SK-N-MC (cell line): ENCODE measurements at regions not wholly inside any gene's neighbourhood (a gene's known extent, or its start where the extent isn't known, plus 50 kb on each side); places are given as distances from the start of the nearest gene placed in this dataset.

Experiments used
- DNase-seq: peaks from one replicate; pipeline ENCODE4 v3.0.0-alpha.2; 2011; ENCODE audit warnings: low read depth, low spot score
- H3K27ac ChIP-seq: fragments of 200-600 bp; sonication (generic); 2 replicates; pipeline ENCODE4 v1.5.1; 2016; ENCODE audit warnings: mixed run types
- H3K36me3 ChIP-seq: fragments of 200-600 bp; sonication (generic); 2 replicates; pipeline ENCODE4 v1.6.1; 2017; ENCODE audit warnings: antibody characterized with exemption, low read length, mixed read lengths; ENCODE audit not compliant: insufficient read depth
- H3K4me3 ChIP-seq: fragments of 200-600 bp; sonication (generic); 2 replicates; pipeline ENCODE4 v1.5.1; 2016
- H3K9ac ChIP-seq: fragments of 200-600 bp; sonication (generic); 2 replicates; pipeline ENCODE4 v1.8.0; 2017; ENCODE audit warnings: mixed run types, mixed read lengths; ENCODE audit not compliant: insufficient read length
- H3K9me3 ChIP-seq: fragments of 200-600 bp; sonication (generic); 2 replicates; pipeline ENCODE4 v1.6.1; 2017; ENCODE audit warnings: low read depth, mild to moderate bottlenecking, antibody characterized with exemption, low read length, moderate library complexity, mixed read lengths
- EZH2 ChIP-seq: fragments of 200-600 bp; sonication (generic); IDR thresholded peaks from one replicate; pipeline ENCODE4 v1.6.1; 2017; ENCODE audit warnings: antibody characterized with exemption
- FOXP2 ChIP-seq: optimal IDR thresholded peaks from 2 replicates; pipeline ENCODE3; 2011; ENCODE audit warnings: mild to moderate bottlenecking, moderate library complexity; ENCODE audit not compliant: insufficient read depth; ENCODE audit errors: extremely low read length, control extremely low read depth
- POLR2AphosphoS5 ChIP-seq: IDR thresholded peaks from 2 replicates; pipeline ENCODE4 v1.6.1; 2012; ENCODE audit warnings: mild to moderate bottlenecking, low read depth, low read length, borderline replicate concordance

- no peak overlapping the region for H3K4me3 ChIP-seq
- TF ChIP-seq POLR2AphosphoS5 (no peak), EZH2 (no peak), FOXP2 (no peak)
- H3K9ac ChIP-seq: no peak overlapping the region
- H3K9me3 ChIP-seq: no peaks in the 10 kb centered on the region; the same call in 1 of the 2 replicates
- no peak overlapping the region for H3K27ac ChIP-seq
- H3K36me3 ChIP-seq: no peaks in the 10 kb centered on the region
- no peak for DNase-seq
Measured at GRCh38 chr5:89901346-89901745, 508.2 kb downstream of the CETN3 start.

DNA sequence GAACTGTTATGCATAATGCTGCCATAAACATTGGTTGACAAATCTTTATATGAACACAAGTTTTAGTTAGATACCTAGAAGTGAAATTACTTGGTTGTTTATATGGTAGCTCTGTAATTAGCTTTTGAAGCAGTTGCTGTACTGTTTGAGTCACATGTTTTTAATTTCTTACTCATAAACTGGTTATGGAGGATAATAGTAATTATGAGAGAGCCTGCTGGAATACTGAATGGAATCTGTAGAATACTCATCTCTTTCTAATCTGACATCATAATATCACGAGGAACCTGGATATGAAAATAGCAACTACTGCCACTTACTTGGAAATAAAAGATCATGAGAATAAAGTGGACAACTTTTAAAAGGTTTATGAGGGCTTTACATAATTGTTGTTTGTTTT, 509.2 kb downstream of the CETN3 start:
- H3K9ac ChIP-seq: no peak overlapping the region
- no peaks in the 10 kb centered on the region for H3K36me3 ChIP-seq
- no peak overlapping the region for H3K4me3 ChIP-seq
- TF ChIP-seq POLR2AphosphoS5 (no peak), FOXP2 (no peak), EZH2 (no peak)
- no peak overlapping the region for H3K27ac ChIP-seq
- peaks cover 2% of the 10 kb centered on the region; the same call in 1 of the 2 replicates for H3K9me3 ChIP-seq
- no peak for DNase-seq

DNA sequence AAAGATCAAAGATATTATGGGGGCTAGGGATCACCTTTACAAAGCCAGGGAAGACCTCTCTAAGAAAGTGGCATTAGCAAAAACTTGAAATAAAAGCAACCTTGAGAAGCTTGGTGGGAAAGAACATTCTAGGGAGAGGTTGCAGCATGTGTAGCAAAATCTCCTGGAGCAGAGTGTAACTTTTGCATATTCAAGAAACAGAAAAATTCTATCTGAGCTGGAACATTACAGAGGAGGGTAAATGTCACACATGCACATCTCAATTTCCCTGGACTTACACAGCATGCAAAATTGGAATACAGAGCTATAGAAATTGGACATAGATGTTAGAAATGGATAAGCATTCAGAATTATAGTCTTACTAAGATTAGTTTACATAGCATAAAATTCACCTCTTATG, 510.0 kb downstream of the CETN3 start:
- Histone ChIP-seq H3K27ac (no peak overlapping the region), H3K36me3 (no peaks in the 10 kb centered on the region), H3K4me3 (no peak overlapping the region), H3K9me3 (peaks cover 3% of the 10 kb centered on the region; the same call in 1 of the 2 replicates), H3K9ac (no peak overlapping the region)
- TF ChIP-seq FOXP2: no peak
- no peak for TF ChIP-seq POLR2AphosphoS5
- no peak for TF ChIP-seq EZH2
- no peak for DNase-seq

DNA sequence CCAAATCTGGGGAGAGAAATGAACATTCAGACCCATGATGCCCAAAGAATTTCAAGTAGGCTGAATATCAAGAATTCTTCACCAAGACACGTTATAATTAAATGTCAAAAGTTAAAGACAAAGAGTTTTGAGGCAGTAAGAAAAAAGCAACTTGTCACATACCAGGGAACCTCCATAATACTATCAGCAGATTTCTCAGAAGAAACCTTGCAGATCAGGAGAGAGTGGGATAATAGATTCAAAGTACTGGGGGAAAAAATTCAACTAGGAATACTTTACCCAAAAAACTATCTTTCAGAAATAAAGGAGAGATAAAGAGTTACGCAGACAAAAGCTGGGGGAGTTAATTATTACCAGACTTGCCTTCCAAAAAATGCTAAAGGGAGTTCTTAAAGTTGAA, 516.0 kb downstream of the CETN3 start:
- no peaks in the 10 kb centered on the region for H3K36me3 ChIP-seq
- no peak for DNase-seq
- no peak overlapping the region for H3K9ac ChIP-seq
- no peak for TF ChIP-seq EZH2
- TF ChIP-seq POLR2AphosphoS5: no peak
- TF ChIP-seq FOXP2: no peak
- peaks cover 9% of the 10 kb centered on the region; the same call in 1 of the 2 replicates for H3K9me3 ChIP-seq
- no peak overlapping the region for H3K27ac ChIP-seq
- H3K4me3 ChIP-seq: no peak overlapping the region

- Histone ChIP-seq H3K36me3 (no peaks in the 10 kb centered on the region), H3K4me3 (no peak overlapping the region), H3K9ac (no peak overlapping the region), H3K27ac (no peak overlapping the region), H3K9me3 (no peaks in the 10 kb centered on the region)
- TF ChIP-seq POLR2AphosphoS5 (no peak), EZH2 (no peak), FOXP2 (no peak)
- DNase-seq: no peak
Measured at GRCh38 chr5:89885670-89886069, 523.9 kb downstream of the CETN3 start.

GRCh38 chr5:89883967-89884366, 525.6 kb downstream of the CETN3 start:
- DNase-seq: no peak

GRCh38 chr5:89878140-89879132, 531.1 kb downstream of the CETN3 start:
- no peaks in the 10 kb centered on the region for H3K9me3 ChIP-seq
- no peak overlapping the region for H3K27ac ChIP-seq
- DNase-seq: peak; percentile 20
- H3K36me3 ChIP-seq: no peaks in the 10 kb centered on the region
- 0 out of 2 replicates have a peak overlapping the region, but pooled peaks have one; percentile 2 for H3K4me3 ChIP-seq
- no peak overlapping the region for H3K9ac ChIP-seq
- TF ChIP-seq EZH2 (no peak), POLR2AphosphoS5 (no peak), FOXP2 (no peak)

More at GRCh38 chr5:89883967-89884366, 525.6 kb downstream of the CETN3 start:
- Histone ChIP-seq H3K27ac (no peak overlapping the region), H3K9me3 (no peaks in the 10 kb centered on the region), H3K36me3 (no peaks in the 10 kb centered on the region), H3K4me3 (no peak overlapping the region), H3K9ac (no peak overlapping the region)
- no peak for TF ChIP-seq POLR2AphosphoS5
- no peak for TF ChIP-seq EZH2
- TF ChIP-seq FOXP2: no peak

DNA sequence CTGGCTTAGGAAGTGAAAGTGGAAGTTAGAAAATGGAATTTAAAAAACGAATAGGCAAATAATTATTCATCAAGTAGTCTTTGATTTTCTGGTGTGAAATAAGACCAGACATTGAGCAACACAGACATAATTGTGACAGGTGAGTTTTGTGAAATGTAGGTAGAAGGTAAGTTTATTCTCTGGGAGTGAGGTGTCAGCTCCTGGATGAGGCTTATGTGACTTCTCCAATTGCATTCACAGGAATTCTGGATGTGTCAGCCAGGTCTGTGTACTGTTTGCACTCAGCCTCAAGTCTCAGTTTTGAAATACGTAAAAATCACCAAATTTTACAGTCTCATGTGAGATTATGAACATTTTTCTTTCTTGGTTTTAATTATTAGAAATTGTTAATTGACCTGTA, 537.6 kb downstream of the CETN3 start:
- H3K4me3 ChIP-seq: no peak overlapping the region
- TF ChIP-seq POLR2AphosphoS5: no peak
- no peak for TF ChIP-seq EZH2
- no peak for TF ChIP-seq FOXP2
- H3K9ac ChIP-seq: no peak overlapping the region
- no peaks in the 10 kb centered on the region for H3K9me3 ChIP-seq
- H3K27ac ChIP-seq: no peak overlapping the region
- no peak for DNase-seq
- H3K36me3 ChIP-seq: no peaks in the 10 kb centered on the region
